H1 (cell line): ENCODE measurements at regions not wholly inside any gene's neighbourhood (a gene's known extent, or its start where the extent isn't known, plus 50 kb on each side); places are given as distances from the start of the nearest gene placed in this dataset.

Experiments
- ATF2 ChIP-seq: IDR thresholded peaks from 2 replicates; pipeline ENCODE4 v1.6.1; 2012; ENCODE audit warnings: low read length, inconsistent platforms
- ATF3 ChIP-seq: IDR thresholded peaks from 2 replicates; pipeline ENCODE4 v1.6.1; 2011; ENCODE audit warnings: low read depth, mild to moderate bottlenecking, low read length; ENCODE audit not compliant: insufficient read depth
- BRCA1 ChIP-seq: IDR thresholded peaks from 2 replicates; pipeline ENCODE4 v1.6.1; 2012; ENCODE audit warnings: low read depth, low read length, improper control_type of control experiment
- CBX5 ChIP-seq: fragments of 300-800, 300-1000 bp; sonication (generic); IDR thresholded peaks from 2 replicates; pipeline ENCODE4 v1.7.1; 2016; ENCODE audit warnings: antibody characterized with exemption, low read length, low read depth
- POLR2A ChIP-seq, 2 experiments: IDR thresholded peaks; 1 replicate in 1 of 2; 2 replicates in 1 of 2; pipeline ENCODE4 v1.6.1; 2011; ENCODE audit warnings: low read depth in 2 of 2, low read length in 2 of 2, mild to moderate bottlenecking in 2 of 2; ENCODE audit errors: control extremely low read depth in 1 of 2
- SP4 ChIP-seq: IDR thresholded peaks from 2 replicates; pipeline ENCODE4 v1.6.1; 2012; ENCODE audit warnings: low read length, inconsistent platforms

GRCh38 chr6:15872241-15873103 lies 209.6 kb upstream of the DTNBP1 start (continued):
- no peak for TF ChIP-seq CBX5
- TF ChIP-seq ATF3: no peak
- no peak for TF ChIP-seq POLR2A (IDR thresholded peaks at IDR 0.05; ENCODE audit: control extremely low read depth in 1 of 2, low read depth in 2 of 2, low read length in 2 of 2)
- TF ChIP-seq SP4: no peak
- no peak for TF ChIP-seq BRCA1
- no peak for TF ChIP-seq ATF2
- TF ChIP-seq, all 59 proteins: peak for 0
